ENCODE measurements at regions not wholly inside any gene's neighbourhood (a gene's known extent, or its start where the extent isn't known, plus 50 kb on each side); places are given as distances from the start of the nearest gene placed in this dataset.

DNA sequence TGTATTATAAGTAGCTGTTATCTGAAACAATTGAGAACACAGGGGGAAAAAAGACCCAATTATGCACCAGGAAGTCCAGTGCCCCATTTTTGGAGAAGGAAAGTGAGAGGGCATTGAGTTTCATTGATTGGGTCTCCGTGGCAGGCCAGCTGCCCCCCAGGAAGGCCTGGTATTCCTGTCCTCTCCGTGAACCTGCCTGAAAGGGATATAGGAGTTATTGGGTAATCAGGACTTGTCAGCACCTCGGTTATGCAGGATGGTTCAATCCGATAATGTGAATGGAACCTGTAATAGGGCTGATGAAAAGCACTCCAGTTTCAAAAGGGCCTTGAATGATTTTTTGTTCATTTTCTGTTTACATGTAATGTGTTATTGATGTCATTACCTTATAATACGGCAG, 122.0 kb upstream of the RARB start:
- no peak for DNase-seq

- DNase-seq: no peak
Observed at GRCh38 chr3:25306705-25307104, 121.4 kb upstream of the RARB start.

- DNase-seq: no peak
Observed at GRCh38 chr3:25313286-25313685, 114.8 kb upstream of the RARB start.

GRCh38 chr3:25324954-25325655, 103.0 kb upstream of the RARB start:
- DNase-seq: no peak

DNA sequence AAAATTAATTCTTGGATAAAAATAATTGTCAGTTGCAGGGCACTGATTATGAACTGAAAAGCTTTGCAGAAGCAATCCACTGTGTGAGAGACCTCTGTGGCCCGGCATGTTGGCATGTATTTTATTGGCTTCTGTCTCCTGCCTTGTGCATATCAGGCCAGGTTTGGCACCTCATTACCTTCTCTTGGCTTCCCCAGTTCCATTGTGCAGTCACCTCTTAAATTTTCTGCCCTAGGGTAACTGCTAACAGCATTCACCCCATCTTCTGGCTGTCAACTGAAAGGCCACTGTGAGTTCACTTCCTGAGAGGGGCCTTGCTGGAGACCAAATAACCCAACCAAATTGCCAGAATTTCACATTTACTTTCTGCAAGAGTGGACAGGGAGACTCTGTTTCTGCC, 92.7 kb upstream of the RARB start:
- no peak for DNase-seq

- no peak for DNase-seq
Observed at GRCh38 chr3:25338158-25338725, 89.8 kb upstream of the RARB start.

GRCh38 chr3:25339225-25339624, 88.8 kb upstream of the RARB start:
- no peak for DNase-seq

DNA sequence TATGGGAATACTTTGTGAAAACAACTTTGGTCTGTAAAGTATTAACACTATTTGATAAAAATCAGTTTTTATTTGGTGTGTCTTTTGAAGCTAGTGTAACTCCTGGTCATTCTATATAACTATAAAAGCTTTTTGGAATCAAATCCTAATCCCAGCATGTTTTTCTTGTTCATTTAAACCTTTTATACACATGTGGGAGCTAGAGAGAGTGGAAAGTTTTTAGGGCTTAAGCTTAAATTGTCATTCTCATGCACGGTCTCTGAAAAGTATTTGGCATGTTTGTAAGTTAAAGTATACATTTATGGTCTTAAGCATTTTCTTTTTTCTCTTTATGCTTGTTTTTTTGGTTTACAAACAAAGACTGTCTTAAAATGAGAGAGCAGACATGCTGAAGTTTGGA, 83.4 kb upstream of the RARB start:
- no peak for DNase-seq

- no peak for DNase-seq
Observed at GRCh38 chr3:25349095-25349494, 79.0 kb upstream of the RARB start.

DNA sequence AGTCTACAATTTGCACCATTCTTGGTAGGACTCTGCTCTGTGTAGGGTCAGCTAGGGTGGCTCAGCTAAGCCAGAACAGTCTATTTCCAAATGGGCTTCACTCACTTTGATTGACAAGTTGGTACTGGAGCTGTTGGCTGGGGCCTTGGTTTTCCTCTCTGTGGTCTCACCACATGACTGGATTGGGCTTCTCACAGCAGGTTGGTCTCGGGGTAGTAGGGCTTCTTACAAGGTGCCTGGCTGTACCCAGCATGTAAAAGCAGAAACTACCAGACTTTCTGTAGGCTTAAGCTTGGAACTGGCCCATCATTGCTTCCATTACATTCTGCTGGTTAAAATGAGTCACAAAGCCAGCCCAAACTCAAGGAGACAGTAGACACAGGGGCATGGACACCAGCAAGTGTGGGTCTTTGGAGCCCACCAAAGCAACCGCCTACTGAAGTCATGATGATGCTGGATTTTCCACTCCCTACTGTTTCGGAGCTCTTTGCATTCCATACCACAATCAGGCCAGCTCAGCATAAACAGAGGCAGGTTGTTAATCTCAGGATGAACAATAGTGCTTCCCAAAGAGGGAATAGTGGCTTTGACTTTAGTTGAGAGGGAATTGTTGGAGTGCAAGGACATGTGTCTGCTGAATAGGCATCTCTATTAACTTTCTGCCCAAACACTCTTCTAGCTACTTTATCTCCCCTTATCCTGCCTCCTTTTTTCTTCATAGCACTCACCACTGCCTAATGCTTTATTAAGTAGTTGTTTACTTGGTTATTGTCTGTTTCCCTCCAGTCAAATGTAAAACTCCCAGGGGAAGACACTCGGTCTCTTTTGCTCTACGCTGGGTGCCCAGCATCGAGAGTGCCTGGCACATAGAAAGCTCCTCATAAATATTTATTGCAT, 78.0 kb upstream of the RARB start:
- DNase-seq: no peak

GRCh38 chr3:25350725-25351114, 77.3 kb upstream of the RARB start:
- DNase-seq: no peak

GRCh38 chr3:25354071-25354470, 74.0 kb upstream of the RARB start:
- no peak for DNase-seq

DNA sequence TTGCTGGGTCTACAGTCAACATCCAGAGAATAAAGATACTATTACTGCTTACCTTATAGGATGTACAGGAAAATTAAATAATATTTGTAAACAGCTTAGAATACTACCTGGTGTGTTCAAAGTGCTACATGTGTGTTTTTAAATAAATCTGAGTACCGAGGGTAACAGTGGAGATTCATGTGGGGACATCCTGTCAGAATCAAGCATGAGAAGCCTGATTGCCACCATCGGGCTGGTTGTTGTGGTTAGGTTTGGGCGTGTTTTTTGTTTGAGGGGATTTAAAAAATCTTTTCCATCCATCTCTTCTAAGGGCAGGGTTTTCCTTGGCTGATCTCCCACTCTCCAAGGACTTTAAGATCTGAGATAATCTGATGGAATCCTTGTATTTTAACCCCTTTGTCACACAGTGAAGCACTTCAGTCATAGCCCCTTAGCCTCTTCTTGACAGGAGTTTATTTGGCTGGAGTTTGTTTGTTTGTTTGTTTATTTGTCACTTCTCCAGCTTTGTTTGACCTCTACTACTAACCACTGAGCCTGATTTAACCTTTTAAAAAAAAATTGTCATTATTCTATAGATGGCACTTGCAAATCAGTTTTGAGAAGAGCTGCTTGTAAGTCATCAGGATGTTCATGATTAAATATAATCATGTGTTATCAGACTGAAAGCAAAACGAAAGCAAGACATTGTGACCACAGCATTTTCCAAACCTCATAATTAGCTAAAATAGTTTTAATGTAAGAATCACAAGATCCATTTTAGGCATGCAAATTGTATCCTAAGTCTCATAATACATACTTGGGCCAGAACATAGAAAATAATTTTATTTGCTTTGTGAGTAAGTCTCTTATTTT, 72.8 kb upstream of the RARB start:
- DNase-seq: no peak

DNA sequence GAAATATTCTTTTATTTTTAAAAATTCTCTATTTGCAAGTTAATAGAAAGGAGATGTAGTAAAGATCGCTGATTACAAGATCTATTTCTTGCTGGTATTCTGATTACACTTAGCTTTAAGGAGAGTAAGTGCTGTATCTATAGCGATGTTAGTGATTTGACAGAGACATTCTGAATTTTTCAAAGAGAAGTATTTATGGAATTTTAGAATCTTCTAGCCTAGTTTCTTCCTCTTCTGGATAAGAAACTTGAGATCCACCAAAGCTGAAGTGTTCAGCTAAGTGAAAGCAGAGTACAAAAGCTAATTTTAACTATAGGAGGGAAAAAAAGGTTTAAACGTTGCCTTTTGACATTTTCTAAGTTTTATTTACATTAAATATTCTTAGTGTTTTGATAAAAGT, 72.1 kb upstream of the RARB start:
- no peak for DNase-seq

DNA sequence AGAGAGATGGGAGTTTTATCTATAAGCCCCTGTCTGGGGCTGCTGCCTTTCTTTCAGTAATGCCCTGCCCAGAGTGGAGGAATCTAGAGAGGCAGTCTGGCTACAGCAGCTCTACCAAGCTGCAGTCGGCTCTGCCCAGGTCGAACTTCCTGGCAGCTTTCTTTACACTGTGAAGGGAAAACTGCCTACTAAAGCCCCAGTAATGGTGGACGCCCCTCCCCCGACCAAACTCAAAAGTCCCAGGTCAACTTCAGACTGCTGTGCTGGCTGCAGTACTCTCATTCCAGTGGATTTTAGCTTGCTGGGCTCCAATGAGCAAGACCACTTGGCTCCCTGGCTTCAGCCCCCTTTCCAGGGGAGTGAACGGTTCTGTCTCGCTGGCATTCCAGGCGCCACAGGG, 65.9 kb upstream of the RARB start:
- no peak for DNase-seq

DNA sequence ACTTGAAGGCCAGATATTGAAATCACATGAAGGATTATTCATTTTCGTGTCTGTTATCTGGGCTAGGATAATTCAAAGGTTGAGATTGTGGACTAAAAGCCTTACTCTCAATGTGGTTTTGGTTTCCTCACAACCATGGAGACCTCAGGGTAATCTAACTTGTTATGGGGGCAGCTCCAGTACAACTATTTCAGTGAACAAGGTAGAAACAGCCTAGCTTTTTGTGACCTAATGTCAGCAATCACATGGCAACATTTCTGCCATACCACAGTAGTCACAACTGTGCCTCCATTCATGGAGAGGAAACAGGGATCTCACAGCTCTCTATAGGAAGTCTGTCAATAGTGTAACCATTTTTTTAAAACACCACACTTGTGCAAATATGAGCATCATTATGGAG, 62.4 kb upstream of the RARB start:
- no peak for DNase-seq

- DNase-seq: no peak
Observed at GRCh38 chr3:25367025-25367424, 61.0 kb upstream of the RARB start.

- DNase-seq: no peak
Observed at GRCh38 chr3:25372167-25372566, 55.9 kb upstream of the RARB start.

GRCh38 chr3:25376340-25376739, 51.7 kb upstream of the RARB start:
- DNase-seq: no peak

- DNase-seq: no peak
Observed at GRCh38 chr3:25377042-25377441, 51.0 kb upstream of the RARB start.
